Renal pelvis (tissue), 1 donor: ENCODE measurements at regions not wholly inside any gene's neighbourhood (a gene's known extent, or its start where the extent isn't known, plus 50 kb on each side); places are given as distances from the start of the nearest gene placed in this dataset.

Source experiments
- DNase-seq: peaks from one replicate; pipeline ENCODE4 v3.0.0-alpha.2; 2013

- DNase-seq, result no peak
Measured at GRCh38 chr20:39574061-39574460, 611.9 kb downstream of the DHX35 start.

- DNase-seq, result no peak
Measured at GRCh38 chr20:39571171-39571570, 609.0 kb downstream of the DHX35 start.

GRCh38 chr20:39568109-39568508 lies 606.0 kb downstream of the DHX35 start:
- no peak for DNase-seq

GRCh38 chr20:39563349-39563748 lies 601.2 kb downstream of the DHX35 start:
- DNase-seq, result no peak

GRCh38 chr20:39554341-39554740 lies 592.2 kb downstream of the DHX35 start:
- DNase-seq, result no peak

GRCh38 chr20:39553120-39553519 lies 591.0 kb downstream of the DHX35 start:
- DNase-seq, result no peak

GRCh38 chr20:39549733-39550132 lies 587.6 kb downstream of the DHX35 start:
- DNase-seq, result no peak

- DNase-seq, result no peak
Measured at GRCh38 chr20:39547546-39548408, 585.6 kb downstream of the DHX35 start.

- no peak for DNase-seq
Measured at GRCh38 chr20:39541136-39541803, 579.1 kb downstream of the DHX35 start.

GRCh38 chr20:39538317-39538716 lies 576.2 kb downstream of the DHX35 start:
- DNase-seq, result no peak

GRCh38 chr20:39535301-39535700 lies 573.2 kb downstream of the DHX35 start:
- no peak for DNase-seq

GRCh38 chr20:39534846-39535245 lies 572.7 kb downstream of the DHX35 start:
- DNase-seq, result no peak

- no peak for DNase-seq
Measured at GRCh38 chr20:39533858-39534257, 571.7 kb downstream of the DHX35 start.

- no peak for DNase-seq
Measured at GRCh38 chr20:39532205-39532604, 570.1 kb downstream of the DHX35 start.

- DNase-seq, result no peak
Measured at GRCh38 chr20:39528436-39528835, 566.3 kb downstream of the DHX35 start.

- no peak for DNase-seq
Measured at GRCh38 chr20:39524371-39524911, 562.3 kb downstream of the DHX35 start.

GRCh38 chr20:39523405-39523804 lies 561.3 kb downstream of the DHX35 start:
- DNase-seq, result no peak

- DNase-seq, result no peak
Measured at GRCh38 chr20:39518654-39519053, 556.5 kb downstream of the DHX35 start.

GRCh38 chr20:39516964-39517363 lies 554.8 kb downstream of the DHX35 start:
- no peak for DNase-seq

- no peak for DNase-seq
Measured at GRCh38 chr20:39504710-39505094, 542.6 kb downstream of the DHX35 start.

- peak; percentile 48 for DNase-seq
Measured at GRCh38 chr20:39503902-39504709, 542.0 kb downstream of the DHX35 start.

GRCh38 chr20:39492223-39492797 lies 530.2 kb downstream of the DHX35 start:
- DNase-seq, result no peak
